HCT116 (cell line): ENCODE measurements at regions not wholly inside any gene's neighbourhood (a gene's known extent, or its start where the extent isn't known, plus 50 kb on each side); places are given as distances from the start of the nearest gene placed in this dataset.

ENCODE experiments used
- EZH2phosphoT487 ChIP-seq: fragments of 200-600 bp; IDR thresholded peaks from 2 replicates; pipeline ENCODE4 v1.6.1; 2018; ENCODE audit warnings: antibody characterized with exemption, borderline replicate concordance
- POLR2AphosphoS5 ChIP-seq: IDR thresholded peaks from 2 replicates; pipeline ENCODE4 v1.6.1; 2011; ENCODE audit warnings: mild to moderate bottlenecking, low read depth, low read length, moderate library complexity
- RAD21 ChIP-seq: IDR thresholded peaks from 2 replicates; pipeline ENCODE4 v1.6.1; 2012; ENCODE audit warnings: low read depth, mild to moderate bottlenecking
- REST ChIP-seq: IDR thresholded peaks from 2 replicates; pipeline ENCODE4 v1.6.1; 2012; ENCODE audit warnings: low read depth
- YY1 ChIP-seq: IDR thresholded peaks from 2 replicates; pipeline ENCODE4 v1.6.1; 2011; ENCODE audit warnings: low read length, low read depth, moderate library complexity, mild to moderate bottlenecking; ENCODE audit not compliant: insufficient replicate concordance; ENCODE audit errors: extremely low read depth
- ZNF274 ChIP-seq: fragments of 200-500 bp; sonication (Bioruptor generic); IDR thresholded peaks from 2 replicates; pipeline ENCODE4 v1.6.1; 2014; ENCODE audit warnings: mild to moderate bottlenecking, low read depth, low read length, inconsistent platforms
- TF ChIP-seq, protein P1 (sequence below), 3 experiments: fragments of 200-600 bp in 1 of 3; sonication (generic) in 1 of 3; IDR thresholded peaks in 2 of 3; conservative IDR thresholded peaks in 1 of 3; 2 replicates each; pipeline ENCODE4 v1.5.1; 2012 to 2017; ENCODE audit warnings: low read depth in 2 of 3, low read length in 2 of 3, antibody characterized with exemption in 1 of 3, borderline replicate concordance in 1 of 3, control low read depth in 1 of 3, mild to moderate bottlenecking in 1 of 3, mixed read lengths in 1 of 3, mixed run types in 1 of 3, moderate library complexity in 1 of 3; ENCODE audit not compliant: insufficient read depth in 1 of 3

DNA sequence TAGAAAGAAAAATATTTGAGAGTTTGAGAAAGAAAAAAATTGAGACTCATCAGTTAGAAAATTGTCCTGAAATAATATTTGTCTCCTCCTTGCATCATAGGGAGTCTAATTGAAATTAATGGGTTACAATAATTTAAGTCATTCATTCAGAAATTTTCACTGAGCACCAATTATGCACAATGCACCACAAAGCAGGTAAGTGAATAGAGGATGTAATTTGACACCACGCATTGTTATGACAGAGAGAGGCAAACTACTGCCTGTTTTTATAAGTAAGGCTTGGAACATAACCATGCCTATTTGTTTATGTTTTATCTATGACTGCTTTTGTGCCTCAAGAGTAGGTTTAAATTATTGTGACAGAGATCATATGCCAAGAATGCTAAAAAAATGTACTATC, 537.9 kb upstream of the FAT3 start:
- TF ChIP-seq, protein P1, sequence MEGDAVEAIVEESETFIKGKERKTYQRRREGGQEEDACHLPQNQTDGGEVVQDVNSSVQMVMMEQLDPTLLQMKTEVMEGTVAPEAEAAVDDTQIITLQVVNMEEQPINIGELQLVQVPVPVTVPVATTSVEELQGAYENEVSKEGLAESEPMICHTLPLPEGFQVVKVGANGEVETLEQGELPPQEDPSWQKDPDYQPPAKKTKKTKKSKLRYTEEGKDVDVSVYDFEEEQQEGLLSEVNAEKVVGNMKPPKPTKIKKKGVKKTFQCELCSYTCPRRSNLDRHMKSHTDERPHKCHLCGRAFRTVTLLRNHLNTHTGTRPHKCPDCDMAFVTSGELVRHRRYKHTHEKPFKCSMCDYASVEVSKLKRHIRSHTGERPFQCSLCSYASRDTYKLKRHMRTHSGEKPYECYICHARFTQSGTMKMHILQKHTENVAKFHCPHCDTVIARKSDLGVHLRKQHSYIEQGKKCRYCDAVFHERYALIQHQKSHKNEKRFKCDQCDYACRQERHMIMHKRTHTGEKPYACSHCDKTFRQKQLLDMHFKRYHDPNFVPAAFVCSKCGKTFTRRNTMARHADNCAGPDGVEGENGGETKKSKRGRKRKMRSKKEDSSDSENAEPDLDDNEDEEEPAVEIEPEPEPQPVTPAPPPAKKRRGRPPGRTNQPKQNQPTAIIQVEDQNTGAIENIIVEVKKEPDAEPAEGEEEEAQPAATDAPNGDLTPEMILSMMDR (IDR thresholded peaks at IDR 0.05 in 2 of 3, conservative IDR thresholded peaks at IDR 0.05 in 1 of 3; ENCODE audit: borderline replicate concordance in 1 of 3, insufficient read depth in 1 of 3, low read depth in 2 of 3, low read length in 2 of 3): no peak
- TF ChIP-seq YY1 (no peak), RAD21 (no peak), POLR2AphosphoS5 (no peak), REST (no peak), EZH2phosphoT487 (no peak), ZNF274 (no peak)
